HG03442 (cell line): ENCODE measurements at regions not wholly inside any gene's neighbourhood (a gene's known extent, or its start where the extent isn't known, plus 50 kb on each side); places are given as distances from the start of the nearest gene placed in this dataset.
A peak's percentile ranks its signal among the peaks of the same experiment; 100 is the strongest.

Source experiments
- ATAC-seq: cut with Tn5 transposase; IDR thresholded peaks from one replicate; pipeline ENCODE4 v1.9.1; 2021; ENCODE audit warnings: mild to moderate bottlenecking, moderate library complexity; ENCODE audit not compliant: unreplicated experiment

DNA sequence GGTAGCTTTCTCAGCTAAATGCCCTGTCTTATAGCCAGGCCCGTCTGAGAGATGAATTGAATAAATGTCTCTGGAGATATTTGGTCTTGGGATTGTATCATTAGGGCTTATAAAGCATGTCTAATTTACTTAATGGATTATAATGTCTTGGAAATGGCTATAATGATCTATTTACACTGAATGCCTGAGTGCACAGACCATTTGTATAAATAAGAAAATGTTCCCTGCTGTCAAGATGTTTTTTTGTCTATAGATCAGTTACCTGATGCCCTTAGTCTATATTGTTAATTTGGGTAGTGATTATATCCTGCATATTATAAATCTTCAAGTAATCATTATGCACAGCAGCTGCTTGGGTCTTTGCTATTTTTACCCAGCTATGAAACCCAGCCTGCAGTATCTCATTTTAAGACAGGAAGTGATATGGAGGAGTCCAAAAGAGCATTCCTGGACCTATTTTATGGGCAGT is 112.9 kb upstream of the ACTBL2 start:
- no peak for ATAC-seq

DNA sequence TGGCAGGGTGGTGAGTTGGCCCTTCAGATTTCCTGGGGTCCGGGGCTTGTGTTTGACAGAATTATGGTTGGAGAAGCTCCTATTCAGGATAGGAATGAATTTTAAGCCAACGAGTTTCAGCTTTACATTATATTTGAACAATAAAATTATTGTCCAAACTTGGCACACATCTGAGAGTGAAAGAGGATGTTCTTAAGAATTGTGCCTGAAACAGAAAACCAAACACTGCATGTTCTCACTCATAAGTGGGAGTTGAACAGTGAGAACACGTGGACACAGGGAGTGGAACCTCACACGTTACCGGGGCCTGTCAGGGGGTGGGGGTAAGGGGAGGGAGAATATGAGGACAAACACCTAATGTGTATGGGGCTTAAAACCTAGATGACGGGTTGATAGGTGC is 111.8 kb upstream of the ACTBL2 start:
- no peak for ATAC-seq

GRCh38 chr5:57592236-57592635 is 109.6 kb upstream of the ACTBL2 start:
- no peak for ATAC-seq

- no peak for ATAC-seq
These were observed 104.0 kb upstream of the ACTBL2 start for GRCh38 chr5:57586649-57587048.

DNA sequence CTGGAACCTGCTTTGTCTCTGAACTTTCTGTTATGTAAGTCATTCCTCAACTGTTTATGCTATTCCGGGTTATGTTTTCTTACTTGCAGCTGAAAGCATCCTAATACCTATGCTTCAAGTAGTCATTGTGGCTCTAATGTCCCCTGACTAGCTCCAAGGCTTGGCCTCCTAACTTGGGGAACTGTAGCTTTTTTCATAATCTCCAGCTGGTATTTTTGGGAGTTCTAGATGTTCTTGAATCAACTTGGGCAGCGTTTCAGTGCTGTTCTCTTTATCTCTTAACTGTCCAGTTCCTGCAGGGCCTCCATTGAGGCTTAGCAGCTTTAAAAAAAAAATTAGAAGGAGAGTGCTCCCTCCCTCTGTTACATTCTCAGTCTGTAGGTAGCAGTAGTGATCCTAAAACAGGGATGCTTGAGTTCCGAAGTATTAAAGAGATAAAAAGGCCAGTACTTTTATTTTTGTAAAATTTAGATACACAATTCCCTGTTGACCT is 100.0 kb upstream of the ACTBL2 start:
- ATAC-seq: no peak

DNA sequence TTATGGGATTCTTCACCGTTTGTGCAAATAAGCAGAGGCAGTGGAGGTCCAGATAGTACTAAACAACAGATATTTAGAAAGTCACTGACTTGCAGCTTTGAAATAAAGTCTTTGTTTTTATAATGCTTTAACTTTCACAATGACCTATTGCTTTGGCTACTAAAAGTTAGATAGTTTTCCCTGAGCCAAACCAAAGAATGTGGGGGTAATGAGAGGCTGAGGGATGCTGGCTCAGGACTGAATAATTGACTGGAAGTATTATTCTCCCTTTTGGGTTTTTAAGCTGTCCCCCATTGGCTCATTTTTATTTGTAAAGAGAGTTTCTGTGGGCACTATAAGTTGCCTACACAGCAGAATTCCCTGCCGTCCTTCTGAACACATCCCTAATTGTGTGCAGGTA is 99.2 kb upstream of the ACTBL2 start:
- ATAC-seq: no peak

DNA sequence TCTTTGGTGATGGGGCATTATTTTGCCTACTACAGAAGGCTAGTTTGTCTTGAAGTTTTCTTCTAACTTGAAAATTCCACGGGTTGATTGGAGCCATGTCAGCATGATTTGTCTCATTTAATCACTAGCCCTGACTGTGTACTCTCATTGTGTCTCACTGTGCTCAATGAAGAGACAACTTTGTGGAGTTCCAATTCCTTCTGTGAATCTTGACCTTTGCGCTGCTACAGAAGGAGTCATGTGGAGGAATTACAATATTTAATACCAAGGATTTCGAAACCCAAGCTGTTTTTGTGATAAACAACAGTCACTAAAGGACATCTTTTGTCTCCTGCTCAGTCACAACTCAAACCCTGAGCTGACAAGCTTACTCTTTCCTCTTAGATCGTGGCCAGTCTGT is 98.6 kb upstream of the ACTBL2 start:
- ATAC-seq: no peak

DNA sequence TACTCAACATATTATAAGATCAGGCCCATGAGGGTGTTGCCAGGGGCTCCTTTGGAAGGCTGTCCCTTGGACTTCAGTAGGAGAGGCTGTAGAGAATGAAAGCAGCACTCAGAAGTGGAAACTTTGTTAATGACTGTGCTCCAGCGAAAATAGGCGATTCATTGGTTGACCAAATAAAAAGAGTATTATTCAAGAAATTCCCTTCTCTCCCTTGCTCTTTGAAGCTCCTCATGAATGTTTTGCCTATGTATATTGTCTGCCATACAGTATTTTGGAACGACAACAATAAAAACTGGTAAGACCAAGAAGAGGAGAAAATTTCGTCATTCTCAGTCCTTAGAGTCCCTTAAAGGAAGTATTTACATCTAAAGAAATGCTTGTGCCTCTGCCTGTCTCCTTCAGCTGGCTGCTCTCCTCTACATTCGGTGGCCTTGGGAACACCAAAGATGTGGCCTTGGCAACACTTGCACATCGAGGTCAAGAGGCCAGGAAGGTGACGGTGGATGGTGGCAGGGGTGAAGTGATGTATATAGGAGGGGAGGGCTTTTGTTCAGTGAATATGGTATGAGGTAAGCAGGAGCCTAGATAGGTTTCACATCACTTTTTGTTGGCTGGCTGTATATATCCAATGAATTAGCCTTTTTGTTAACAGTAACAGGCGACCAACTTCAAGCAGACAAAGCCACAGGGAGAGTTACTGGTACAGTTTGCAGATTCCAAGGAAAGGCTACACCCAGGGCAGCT is 95.0 kb upstream of the ACTBL2 start:
- ATAC-seq: peak; percentile 66

GRCh38 chr5:57576317-57576716 is 93.7 kb upstream of the ACTBL2 start:
- no peak for ATAC-seq

- no peak for ATAC-seq
These were observed 93.2 kb upstream of the ACTBL2 start for GRCh38 chr5:57575839-57576238.

DNA sequence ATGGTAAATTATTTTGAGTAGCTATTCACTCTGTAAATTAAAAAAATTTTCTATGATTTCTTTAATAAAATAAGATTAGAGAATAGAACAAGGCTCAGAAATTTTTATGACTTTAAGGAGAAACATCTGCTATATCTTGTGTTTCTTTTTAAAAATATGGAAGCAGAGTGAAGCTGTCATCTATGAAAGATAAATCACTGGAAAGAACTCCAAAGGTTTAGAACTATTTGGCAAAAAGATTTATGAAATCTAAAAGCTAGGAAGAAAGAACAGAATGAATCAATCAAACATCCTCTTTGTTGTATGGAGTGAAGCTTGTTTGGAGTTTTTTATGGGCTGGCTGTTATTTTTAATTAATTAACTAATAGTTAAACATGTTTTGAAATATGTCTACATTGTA is 89.8 kb upstream of the ACTBL2 start:
- no peak for ATAC-seq

GRCh38 chr5:57569601-57570000 is 87.0 kb upstream of the ACTBL2 start:
- ATAC-seq: no peak

GRCh38 chr5:57568136-57568535 is 85.5 kb upstream of the ACTBL2 start:
- ATAC-seq: no peak

DNA sequence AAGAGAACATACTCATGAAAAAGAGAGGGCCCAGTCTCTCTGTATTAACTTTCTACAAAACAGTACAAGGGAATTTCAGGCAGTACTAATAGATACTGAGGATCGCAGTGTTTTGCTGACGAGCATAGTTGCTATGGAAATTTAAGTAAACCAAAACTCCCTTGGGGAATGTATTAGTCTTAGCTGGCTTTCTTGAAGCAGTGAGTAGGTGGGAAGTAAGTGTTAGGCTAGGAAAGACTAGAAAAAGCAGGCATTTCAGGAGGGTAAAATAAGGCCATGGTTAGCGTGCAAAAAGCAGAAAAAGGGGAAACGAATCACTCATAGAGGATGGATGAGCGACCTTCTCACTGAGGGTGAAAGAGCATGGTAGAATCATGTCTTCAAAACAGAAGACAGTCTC is 84.3 kb upstream of the ACTBL2 start:
- ATAC-seq: peak; percentile 74

GRCh38 chr5:57561231-57561842 is 78.7 kb upstream of the ACTBL2 start:
- no peak for ATAC-seq

DNA sequence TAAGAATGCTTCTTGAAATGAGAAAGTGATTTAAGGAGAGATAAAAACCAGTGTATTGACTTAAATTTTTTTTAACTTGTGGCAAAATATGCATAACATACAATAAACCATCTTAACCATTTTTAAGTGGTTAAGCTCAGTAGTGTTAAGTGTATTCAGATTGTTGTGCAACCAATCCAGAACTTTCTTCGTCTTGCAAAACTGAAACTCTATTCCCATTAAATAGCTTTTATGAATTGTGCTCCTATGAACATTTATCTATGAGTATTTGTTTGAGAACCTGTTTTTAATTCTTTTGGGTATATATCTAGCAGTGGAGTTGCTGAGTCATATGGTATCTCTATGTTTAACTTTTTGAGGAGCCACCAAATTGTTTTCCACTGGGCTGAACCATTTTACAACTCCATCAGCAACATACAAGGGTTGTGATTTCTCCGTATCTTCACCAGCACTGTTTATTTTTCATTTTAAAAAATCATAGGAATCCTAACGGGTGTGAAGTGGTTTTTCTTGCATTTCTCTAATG is 76.6 kb upstream of the ACTBL2 start:
- no peak for ATAC-seq

- ATAC-seq: no peak
These were observed 69.4 kb upstream of the ACTBL2 start for GRCh38 chr5:57552033-57552432.

GRCh38 chr5:57551251-57551650 is 68.6 kb upstream of the ACTBL2 start:
- ATAC-seq: no peak

- no peak for ATAC-seq
These were observed 67.5 kb upstream of the ACTBL2 start for GRCh38 chr5:57550132-57550531.

DNA sequence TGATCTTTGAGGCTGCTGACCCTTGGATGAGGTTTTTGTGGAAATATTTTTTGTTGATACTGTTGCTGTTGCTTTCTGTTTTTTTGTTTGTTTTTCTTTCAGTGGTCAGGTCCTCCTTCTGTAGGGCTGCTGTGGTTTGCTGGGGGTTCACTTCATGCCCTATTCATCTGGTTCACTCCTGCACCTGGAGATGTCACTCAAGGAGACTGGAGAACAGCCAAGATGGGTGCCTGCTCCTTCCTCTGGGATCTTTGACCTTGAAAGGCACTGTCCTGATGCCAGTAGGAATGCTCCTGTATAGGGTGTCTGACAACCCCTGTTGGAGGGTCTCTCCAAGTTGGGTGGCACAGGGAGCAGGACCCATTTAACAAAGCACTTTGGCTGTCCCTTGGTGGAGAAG is 67.0 kb upstream of the ACTBL2 start:
- no peak for ATAC-seq

GRCh38 chr5:57540823-57541222 is 58.2 kb upstream of the ACTBL2 start:
- ATAC-seq: no peak

- no peak for ATAC-seq
These were observed 56.7 kb upstream of the ACTBL2 start for GRCh38 chr5:57539281-57539701.
